OCI-LY7 (cell line): ENCODE measurements at regions not wholly inside any gene's neighbourhood (a gene's known extent, or its start where the extent isn't known, plus 50 kb on each side); places are given as distances from the start of the nearest gene placed in this dataset.

Source experiments
- BruUV-seq: library from RNA; stranded (reverse); fragments of 400-500 nt; replicated peaks from 2 replicates; lab custom pipeline; 2021; lab: Mats Ljungman, UMichigan
- CTCF ChIA-PET: fragments of 300-600 bp; sonication (Branson Sonifier 250); formaldehyde crosslinking; loops from one replicate; lab custom pipeline; 2022; ENCODE audit warnings: antibody characterized with exemption; ENCODE audit not compliant: unreplicated experiment; lab: Charles Lee
- POLR2A ChIA-PET: fragments of 300-600 bp; sonication (Branson Sonifier 250); formaldehyde crosslinking; loops from one replicate; lab custom pipeline; 2022; ENCODE audit warnings: antibody characterized with exemption; lab: Charles Lee
- DNase-seq: peaks from one replicate; pipeline ENCODE4 v3.0.0-alpha.2; 2015; ENCODE audit warnings: low spot score
- H2AFZ ChIP-seq: fragments of 200-600 bp; sonication (generic), shearing (Covaris generic); 2 replicates; pipeline ENCODE4 v1.6.1; 2014; ENCODE audit warnings: mild to moderate bottlenecking, antibody characterized with exemption, low read length, moderate library complexity
- H3K27ac ChIP-seq: fragments of 200-600 bp; sonication (generic); 2 replicates; pipeline ENCODE4 v1.5.1; 2014; ENCODE audit warnings: mixed run types, low read depth, mild to moderate bottlenecking, moderate library complexity, low read length, inconsistent platforms; ENCODE audit not compliant: poor library complexity, severe bottlenecking
- H3K36me3 ChIP-seq: fragments of 200-600 bp; sonication (generic); 2 replicates; pipeline ENCODE4 v1.6.1; 2014; ENCODE audit warnings: mild to moderate bottlenecking, antibody characterized with exemption, low read length, moderate library complexity, mixed read lengths; ENCODE audit not compliant: insufficient read depth
- H3K4me1 ChIP-seq: fragments of 200-600 bp; sonication (generic); 2 replicates; pipeline ENCODE4 v1.5.1; 2014; ENCODE audit warnings: mild to moderate bottlenecking, low read length; ENCODE audit not compliant: insufficient read depth, poor library complexity, severe bottlenecking
- H3K4me2 ChIP-seq: fragments of 200-600 bp; sonication (generic); 2 replicates; pipeline ENCODE4 v1.6.1; 2014; ENCODE audit warnings: mild to moderate bottlenecking, low read length
- H3K4me3 ChIP-seq: fragments of 200-600 bp; sonication (generic); 2 replicates; pipeline ENCODE4 v1.5.1; 2014; ENCODE audit warnings: mild to moderate bottlenecking, low read depth, low read length; ENCODE audit not compliant: poor library complexity, severe bottlenecking
- H3K79me2 ChIP-seq: fragments of 200-600 bp; sonication (generic); 2 replicates; pipeline ENCODE4 v1.6.1; 2016; ENCODE audit warnings: low read depth, mild to moderate bottlenecking, low read length, moderate library complexity, mixed read lengths; ENCODE audit not compliant: insufficient read depth
- H3K9me2 ChIP-seq: fragments of 200-600 bp; sonication (generic); 2 replicates; pipeline ENCODE4 v1.6.1; 2016; ENCODE audit warnings: mild to moderate bottlenecking, low read length, mixed read lengths; ENCODE audit not compliant: insufficient read depth
- H3K9me3 ChIP-seq: fragments of 200-600 bp; sonication (generic); 2 replicates; pipeline ENCODE4 v1.6.1; 2014; ENCODE audit warnings: mild to moderate bottlenecking, mixed run types, low read length, mixed read lengths
- H4K20me1 ChIP-seq: fragments of 200-600 bp; sonication (generic); 2 replicates; pipeline ENCODE4 v1.6.1; 2014; ENCODE audit warnings: mild to moderate bottlenecking, antibody characterized with exemption, low read length, moderate library complexity, mixed read lengths; ENCODE audit not compliant: insufficient read depth
- EZH2phosphoT487 ChIP-seq: fragments of 200-600 bp; sonication (generic); IDR thresholded peaks from 2 replicates; pipeline ENCODE4 v1.6.1; 2018; ENCODE audit warnings: low read depth, borderline replicate concordance, mild to moderate bottlenecking, mixed run types, antibody characterized with exemption, low read length, moderate library complexity, mixed read lengths
- intact Hi-C: fragments of 100-400 bp; cut with micrococcal nuclease; formaldehyde crosslinking; loops from one replicate; pipeline ENCODE4 v1.10.0; 2022; ENCODE audit not compliant: unreplicated experiment
- TF ChIP-seq, protein P1 (sequence below): fragments of 200-600 bp; sonication (generic); conservative IDR thresholded peaks from 2 replicates; pipeline ENCODE4 v1.5.1; 2014; ENCODE audit warnings: mild to moderate bottlenecking, antibody characterized with exemption, low read length, moderate library complexity, mixed read lengths

GRCh38 chr1:182137546-182137945, 76.0 kb upstream of the ZNF648 start:
- Histone ChIP-seq H3K27ac (no peak overlapping the region), H2AFZ (no peak overlapping the region), H3K4me1 (no peaks in the 10 kb centered on the region), H3K36me3 (no peaks in the 10 kb centered on the region), H3K9me3 (0 out of 2 replicates have a peak, but pooled peaks cover 4% of the 10 kb centered on the region), H3K4me2 (no peak overlapping the region), H3K79me2 (no peaks in the 10 kb centered on the region), H4K20me1 (no peaks in the 10 kb centered on the region), H3K9me2 (no peaks in the 10 kb centered on the region), H3K4me3 (no peak overlapping the region)
- no peak for TF ChIP-seq EZH2phosphoT487
- TF ChIP-seq, protein P1, sequence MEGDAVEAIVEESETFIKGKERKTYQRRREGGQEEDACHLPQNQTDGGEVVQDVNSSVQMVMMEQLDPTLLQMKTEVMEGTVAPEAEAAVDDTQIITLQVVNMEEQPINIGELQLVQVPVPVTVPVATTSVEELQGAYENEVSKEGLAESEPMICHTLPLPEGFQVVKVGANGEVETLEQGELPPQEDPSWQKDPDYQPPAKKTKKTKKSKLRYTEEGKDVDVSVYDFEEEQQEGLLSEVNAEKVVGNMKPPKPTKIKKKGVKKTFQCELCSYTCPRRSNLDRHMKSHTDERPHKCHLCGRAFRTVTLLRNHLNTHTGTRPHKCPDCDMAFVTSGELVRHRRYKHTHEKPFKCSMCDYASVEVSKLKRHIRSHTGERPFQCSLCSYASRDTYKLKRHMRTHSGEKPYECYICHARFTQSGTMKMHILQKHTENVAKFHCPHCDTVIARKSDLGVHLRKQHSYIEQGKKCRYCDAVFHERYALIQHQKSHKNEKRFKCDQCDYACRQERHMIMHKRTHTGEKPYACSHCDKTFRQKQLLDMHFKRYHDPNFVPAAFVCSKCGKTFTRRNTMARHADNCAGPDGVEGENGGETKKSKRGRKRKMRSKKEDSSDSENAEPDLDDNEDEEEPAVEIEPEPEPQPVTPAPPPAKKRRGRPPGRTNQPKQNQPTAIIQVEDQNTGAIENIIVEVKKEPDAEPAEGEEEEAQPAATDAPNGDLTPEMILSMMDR: no peak
- DNase-seq: no peak
- intact Hi-C loops: no loop called here
- POLR2A ChIA-PET: no interaction called here
- CTCF ChIA-PET: no interaction called here
- BruUV-seq: no TSS peak

DNA sequence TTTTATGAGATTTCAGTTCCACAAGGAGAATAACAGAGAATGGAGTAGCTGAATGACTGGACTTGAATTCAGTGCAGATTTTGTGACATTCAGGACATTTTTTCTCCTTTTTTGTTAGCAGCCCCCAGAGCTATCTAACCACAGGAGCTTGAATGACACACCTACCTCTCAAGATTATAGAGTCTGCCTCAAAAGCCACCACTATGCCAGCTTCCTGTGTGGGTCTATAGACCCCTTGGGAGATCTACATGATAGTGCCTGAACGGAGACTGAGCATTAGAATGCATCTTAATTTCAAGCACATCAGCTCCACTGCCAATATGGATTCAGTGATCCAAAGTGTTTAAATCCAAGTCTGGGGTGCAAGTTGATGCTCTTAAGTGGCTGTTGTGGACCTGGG, 74.4 kb upstream of the ZNF648 start:
- Histone ChIP-seq H4K20me1 (no peaks in the 10 kb centered on the region), H3K27ac (no peak overlapping the region), H3K9me3 (0 out of 2 replicates have a peak, but pooled peaks cover 4% of the 10 kb centered on the region), H2AFZ (no peak overlapping the region), H3K4me2 (no peak overlapping the region), H3K4me3 (no peak overlapping the region), H3K79me2 (no peaks in the 10 kb centered on the region), H3K4me1 (no peaks in the 10 kb centered on the region), H3K9me2 (no peaks in the 10 kb centered on the region), H3K36me3 (no peaks in the 10 kb centered on the region)
- no TSS peak for BruUV-seq
- POLR2A ChIA-PET: interaction anchor here (0.9 kb wide), 1 partner anchor 165 kb away, joined by 3 read pairs; no protein-coding TSS in a partner anchor
- no peak for TF ChIP-seq EZH2phosphoT487
- TF ChIP-seq, protein P1: no peak
- no peak for DNase-seq
- CTCF ChIA-PET: interaction anchor here (0.6 kb wide), 1 partner anchor 358 kb away, joined by 3 read pairs; no protein-coding TSS in a partner anchor
- intact Hi-C loops: no loop called here

- no peaks in the 10 kb centered on the region for H3K9me2 ChIP-seq
- no peaks in the 10 kb centered on the region for H3K36me3 ChIP-seq
- TF ChIP-seq, protein P1: no peak
- no peak for TF ChIP-seq EZH2phosphoT487
- no peak overlapping the region for H2AFZ ChIP-seq
- H4K20me1 ChIP-seq: no peaks in the 10 kb centered on the region
- intact Hi-C loops: no loop called here
- ChIA-PET POLR2A (no interaction called here), CTCF (no interaction called here)
- H3K9me3 ChIP-seq: 0 out of 2 replicates have a peak, but pooled peaks cover 4% of the 10 kb centered on the region
- H3K27ac ChIP-seq: no peak overlapping the region
- H3K79me2 ChIP-seq: no peaks in the 10 kb centered on the region
- no TSS peak for BruUV-seq
- no peak overlapping the region for H3K4me2 ChIP-seq
- H3K4me3 ChIP-seq: no peak overlapping the region
- no peaks in the 10 kb centered on the region for H3K4me1 ChIP-seq
- DNase-seq: no peak
These were observed 72.7 kb upstream of the ZNF648 start for GRCh38 chr1:182134257-182134656.
